Thoracic aorta (tissue), 2 donors: ENCODE measurements at regions not wholly inside any gene's neighbourhood (a gene's known extent, or its start where the extent isn't known, plus 50 kb on each side); places are given as distances from the start of the nearest gene placed in this dataset.

Experiments
- ATAC-seq: fragments of 150-250 bp; one replicate; pipeline ENCODE4 v1.8.0; 2017; ENCODE audit warnings: low read depth; ENCODE audit not compliant: insufficient number of reproducible peaks, low FRiP score
- DNase-seq: peaks from one replicate; pipeline ENCODE4 v3.0.0-alpha.2; 2020; ENCODE audit warnings: low spot score
- H3K27ac ChIP-seq, 2 donors: fragments of 200-600 bp; sonication (generic); 1 replicate in 1 of 2; 2 replicates in 1 of 2; pipeline ENCODE4 v1.5.1; 2016; ENCODE audit warnings: mild to moderate bottlenecking in 2 of 2, moderate library complexity in 2 of 2
- H3K27me3 ChIP-seq: fragments of 200-600 bp; sonication (generic); replicated peaks from 2 replicates; pipeline ENCODE4 v1.6.0; 2016; ENCODE audit warnings: mild to moderate bottlenecking; ENCODE audit not compliant: insufficient read depth
- H3K36me3 ChIP-seq: fragments of 200-600 bp; sonication (generic); one replicate; pipeline ENCODE4 v1.5.1; 2016
- H3K4me1 ChIP-seq, 2 donors: fragments of 200-600 bp; sonication (generic); 1 replicate in 1 of 2; 2 replicates in 1 of 2; pipeline versions ENCODE4 v1.5.1 to v1.6.0; 2016; ENCODE audit warnings: low read depth in 2 of 2, mild to moderate bottlenecking in 1 of 2; ENCODE audit not compliant: control insufficient read depth in 1 of 2
- H3K4me3 ChIP-seq: fragments of 200-600 bp; sonication (generic); 2 replicates; pipeline ENCODE4 v1.5.1; 2016; ENCODE audit warnings: mild to moderate bottlenecking
- H3K9me3 ChIP-seq: fragments of 200-600 bp; sonication (generic); 2 replicates; pipeline ENCODE4 v1.5.1; 2016
- CTCF ChIP-seq: fragments of 200-600 bp; sonication (generic); IDR thresholded peaks from one replicate; pipeline ENCODE4 v1.5.1; 2019; ENCODE audit warnings: antibody characterized with exemption

DNA sequence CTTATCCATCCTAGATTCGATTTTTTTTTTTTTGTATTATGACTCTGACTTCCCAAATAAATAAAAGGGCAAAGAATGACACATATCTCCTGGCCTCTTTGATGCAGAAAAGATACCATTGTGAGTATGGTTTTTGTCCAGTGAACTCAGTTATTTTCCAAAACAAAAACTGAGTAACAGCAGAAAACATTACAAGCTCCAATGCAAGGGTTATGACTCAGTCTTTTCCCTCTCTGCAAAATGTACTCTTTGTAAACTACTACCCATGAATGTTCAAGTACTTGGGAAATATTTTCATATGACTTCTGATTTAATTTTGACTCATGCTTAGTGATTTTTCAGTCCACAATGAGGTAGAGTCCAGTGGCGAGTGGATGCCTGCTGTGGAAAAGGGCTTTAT lies 355.3 kb downstream of the RNF144B start:
- ATAC-seq (no peak), DNase-seq (no peak)
- Histone ChIP-seq H3K27me3 (no peaks in the 10 kb centered on the region), H3K27ac (no peak overlapping the region), H3K9me3 (no peaks in the 10 kb centered on the region), H3K4me3 (no peak overlapping the region), H3K36me3 (no peaks in the 10 kb centered on the region), H3K4me1 (no peaks in the 10 kb centered on the region)
- TF ChIP-seq CTCF = no peak

DNA sequence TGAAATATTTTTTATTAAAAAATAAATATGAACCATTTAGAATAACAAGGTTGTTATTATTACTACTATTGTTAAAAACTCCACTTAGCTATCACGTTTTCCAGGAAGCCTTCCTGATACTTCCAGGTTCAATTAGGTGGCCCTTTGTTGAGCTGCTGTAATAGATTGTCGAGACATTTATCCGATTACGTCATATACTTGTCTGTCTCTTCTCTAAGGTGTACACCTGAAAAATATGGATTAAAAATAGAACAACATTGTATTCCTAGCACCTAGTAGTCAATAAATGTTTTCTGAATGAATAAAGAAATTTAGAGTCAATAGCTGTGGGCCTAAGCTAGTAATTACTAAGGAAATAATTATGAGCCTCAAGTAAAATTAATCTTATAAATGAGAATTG lies 359.6 kb downstream of the RNF144B start:
- ATAC-seq = no peak

DNA sequence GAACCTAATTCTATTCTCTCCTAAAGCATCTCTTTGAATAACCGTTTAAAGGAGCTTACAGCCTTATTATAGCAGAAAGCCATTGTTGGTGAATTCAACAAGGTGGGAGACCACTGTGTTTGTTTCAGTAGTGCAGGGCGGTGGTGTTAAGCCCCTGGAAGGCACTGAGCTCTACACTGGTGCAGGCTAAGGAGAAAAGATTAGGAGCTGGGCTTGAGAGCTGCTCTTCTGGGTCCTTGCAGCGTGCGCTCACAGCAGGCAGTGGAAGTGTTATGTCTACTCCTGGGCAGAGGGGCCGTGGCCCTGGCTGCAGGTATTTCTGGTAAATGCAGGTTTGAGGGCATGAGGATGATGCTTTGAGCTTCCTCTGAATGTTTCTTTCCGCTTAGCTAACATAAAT lies 361.2 kb downstream of the RNF144B start:
- no peak overlapping the region for H3K27ac ChIP-seq
- no peak for ATAC-seq

More for the DNA sequence above, 359.6 kb downstream of the RNF144B start:
- Histone ChIP-seq H3K27me3 (no peaks in the 10 kb centered on the region), H3K4me3 (no peak overlapping the region), H3K9me3 (no peaks in the 10 kb centered on the region), H3K4me1 (peaks cover 5% of the 10 kb centered on the region in 2 donors), H3K27ac (no peak overlapping the region), H3K36me3 (no peaks in the 10 kb centered on the region)
- no peak for DNase-seq
- TF ChIP-seq CTCF = no peak

GRCh38 chr6:18752278-18753068 lies 365.3 kb downstream of the RNF144B start:
- Histone ChIP-seq H3K27me3 (no peaks in the 10 kb centered on the region), H3K4me1 (peaks cover 5% of the 10 kb centered on the region in 2 donors), H3K4me3 (no peak overlapping the region), H3K36me3 (no peaks in the 10 kb centered on the region), H3K9me3 (no peaks in the 10 kb centered on the region), H3K27ac (no peak overlapping the region)
- no peak for TF ChIP-seq CTCF
- DNase-seq (no peak), ATAC-seq (no peak)

More for the DNA sequence above, 361.2 kb downstream of the RNF144B start:
- H3K4me3 ChIP-seq = no peak overlapping the region
- no peak for TF ChIP-seq CTCF
- no peaks in the 10 kb centered on the region for H3K9me3 ChIP-seq
- H3K4me1 ChIP-seq = peaks cover 5% of the 10 kb centered on the region in 2 donors
- no peaks in the 10 kb centered on the region for H3K36me3 ChIP-seq
- DNase-seq = no peak
- no peaks in the 10 kb centered on the region for H3K27me3 ChIP-seq

DNA sequence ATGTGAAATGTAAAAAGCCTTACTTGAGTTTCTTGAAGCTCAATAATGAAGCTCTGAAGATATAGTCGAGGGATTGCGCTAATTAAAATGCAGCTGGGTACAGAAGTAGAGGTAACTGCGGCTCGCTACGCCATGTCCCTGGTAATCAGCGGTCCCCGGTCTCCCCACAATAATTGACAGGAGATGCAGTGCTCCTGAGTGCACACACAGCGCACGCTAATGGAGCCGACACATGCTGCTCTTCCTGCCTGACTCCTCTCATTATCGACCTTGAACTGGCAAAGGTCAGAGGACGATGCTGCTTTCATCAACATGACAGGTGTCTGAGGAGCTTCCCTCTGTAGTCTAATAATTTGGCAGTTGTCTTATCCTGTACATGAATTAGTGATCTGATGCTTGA lies 365.9 kb downstream of the RNF144B start:
- Histone ChIP-seq H3K9me3 (no peaks in the 10 kb centered on the region), H3K4me1 (peaks cover 5% of the 10 kb centered on the region in 2 donors), H3K36me3 (no peaks in the 10 kb centered on the region), H3K4me3 (no peak overlapping the region), H3K27ac (no peak overlapping the region), H3K27me3 (no peaks in the 10 kb centered on the region)
- DNase-seq (no peak), ATAC-seq (no peak)
- no peak for TF ChIP-seq CTCF
